Esophagus squamous epithelium (tissue), 4 donors: ENCODE measurements at regions not wholly inside any gene's neighbourhood (a gene's known extent, or its start where the extent isn't known, plus 50 kb on each side); places are given as distances from the start of the nearest gene placed in this dataset.
"Not testable (repeated sequence)": the region's sequence is repeated elsewhere in the genome, so short reads cannot be mapped to it uniquely, and the experiment has no call there.

Experiments
- CTCF ChIP-seq, 6 experiments: fragments of 450-650 bp in 4 of 6; fragments of 200-600 bp in 2 of 6; sonication (generic) in 2 of 6; IDR thresholded peaks; one replicate each; pipeline ENCODE4 v1.5.1; 2016 to 2019; ENCODE audit warnings: antibody characterized with exemption in 6 of 6, mild to moderate bottlenecking in 4 of 6, moderate library complexity in 4 of 6
- POLR2A ChIP-seq, 4 donors: fragments of 450-650 bp; IDR thresholded peaks; one replicate each; pipeline ENCODE4 v1.6.1; 2017; ENCODE audit warnings: antibody characterized with exemption in 4 of 4, mild to moderate bottlenecking in 4 of 4, moderate library complexity in 3 of 4

GRCh38 chr6:157736555-157736954 lies 86.5 kb upstream of the SNX9 start:
- not testable (repeated sequence) for TF ChIP-seq CTCF, POLR2A (IDR thresholded peaks at IDR 0.05)
